ENCODE measurements at regions not wholly inside any gene's neighbourhood (a gene's known extent, or its start where the extent isn't known, plus 50 kb on each side); places are given as distances from the start of the nearest gene placed in this dataset.
A peak's percentile ranks its signal among the peaks of the same experiment; 100 is the strongest.
"Not testable (repeated sequence)": the region's sequence is repeated elsewhere in the genome, so short reads cannot be mapped to it uniquely, and the experiment has no call there.

DNA sequence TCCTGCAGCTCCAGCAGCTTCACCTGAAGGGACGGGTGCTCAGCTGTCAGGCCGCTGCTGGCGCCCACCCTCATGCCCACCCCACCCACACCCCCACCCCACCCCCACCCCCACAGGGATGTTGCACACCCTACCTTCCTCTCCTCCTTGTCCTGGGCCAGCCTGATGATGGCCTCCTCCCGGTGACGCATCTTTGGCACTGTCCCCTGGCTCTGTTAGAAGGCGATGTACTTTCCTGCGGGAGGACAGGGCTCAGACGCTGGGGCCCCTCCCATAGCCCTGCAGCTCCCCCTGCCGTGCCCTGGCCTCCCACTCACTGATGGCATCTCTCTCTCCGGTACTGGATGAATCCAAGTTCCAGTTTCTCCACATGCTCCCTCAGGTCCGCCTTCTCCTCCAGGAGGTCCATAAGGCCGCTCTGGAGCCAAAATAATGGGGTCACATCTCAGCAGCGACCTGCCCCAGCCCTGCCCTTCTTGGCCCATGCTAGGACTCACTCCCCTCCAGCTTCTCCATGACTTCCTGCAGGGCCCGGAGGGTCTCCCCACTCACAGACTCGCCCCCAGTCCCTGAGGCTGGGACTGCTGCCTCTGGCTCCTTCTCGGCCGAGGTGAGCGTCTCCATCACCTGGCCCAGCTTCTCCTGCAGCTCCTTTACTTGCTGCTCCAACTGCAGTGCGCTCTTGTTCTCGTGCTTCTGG lies 55.2 kb downstream of the GOLGA8B start:
- DNase-seq: not testable (repeated sequence)

DNA sequence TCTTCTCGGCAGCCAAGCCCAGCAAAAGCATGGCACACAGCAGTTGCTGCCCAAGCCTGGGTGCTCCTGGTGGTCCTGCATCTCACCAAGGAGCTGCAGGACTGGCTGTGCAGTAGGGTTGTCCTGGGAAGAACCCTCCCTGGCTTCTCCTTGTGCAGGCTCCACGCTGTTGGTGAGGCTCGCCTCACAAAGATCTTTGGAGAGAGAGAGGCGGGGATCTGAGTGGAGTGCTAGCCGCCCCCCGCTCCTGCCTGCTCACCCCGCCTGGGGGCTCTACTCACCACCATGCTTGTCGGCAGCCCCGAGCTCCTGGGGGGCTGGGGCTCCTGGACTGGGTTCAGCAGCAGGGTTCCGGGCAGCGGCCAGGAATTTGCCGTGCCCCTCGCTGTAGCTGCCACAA lies 55.8 kb downstream of the GOLGA8B start:
- DNase-seq: not testable (repeated sequence)

DNA sequence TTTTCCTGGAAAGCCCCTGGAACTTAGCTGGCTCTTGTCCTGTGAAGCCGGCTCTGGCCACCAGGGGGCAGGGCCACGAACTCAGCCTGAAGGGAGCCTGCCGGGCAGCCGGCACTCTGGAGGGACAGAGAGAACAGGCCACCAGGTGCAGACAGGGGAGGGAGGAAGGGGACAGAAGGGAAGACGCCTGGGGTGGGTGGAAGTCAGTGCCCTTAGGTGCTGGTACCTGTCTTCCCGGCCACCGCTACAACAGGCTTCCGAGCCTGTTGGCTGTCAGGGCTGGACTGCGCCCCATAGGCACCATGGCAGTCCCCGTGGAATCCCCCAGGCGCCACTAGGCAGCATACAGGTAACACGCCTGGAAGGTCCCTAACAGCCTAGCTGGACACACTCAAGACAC lies 59.6 kb downstream of the GOLGA8B start:
- DNase-seq: not testable (repeated sequence)

DNA sequence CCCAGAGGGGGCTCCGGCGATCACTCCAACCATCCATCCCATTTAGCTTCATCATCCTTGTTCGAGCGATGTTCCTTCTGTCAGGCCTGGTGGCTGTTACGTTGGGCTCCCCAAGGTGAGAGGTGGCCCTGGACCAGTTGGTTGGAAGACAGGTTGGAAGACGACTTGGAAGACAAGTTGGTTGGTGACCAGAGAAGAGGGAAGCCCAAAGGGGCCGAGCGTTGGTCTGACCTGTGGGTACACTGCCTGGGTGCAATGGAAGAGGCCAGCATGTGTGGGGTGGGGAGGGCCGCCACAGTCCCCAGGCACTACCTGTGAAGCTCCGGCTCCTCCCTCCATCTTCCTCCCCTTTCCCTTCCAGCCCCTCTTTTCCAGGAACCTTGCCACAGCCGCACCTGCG lies 60.9 kb downstream of the GOLGA8B start:
- not testable (repeated sequence) for DNase-seq

DNA sequence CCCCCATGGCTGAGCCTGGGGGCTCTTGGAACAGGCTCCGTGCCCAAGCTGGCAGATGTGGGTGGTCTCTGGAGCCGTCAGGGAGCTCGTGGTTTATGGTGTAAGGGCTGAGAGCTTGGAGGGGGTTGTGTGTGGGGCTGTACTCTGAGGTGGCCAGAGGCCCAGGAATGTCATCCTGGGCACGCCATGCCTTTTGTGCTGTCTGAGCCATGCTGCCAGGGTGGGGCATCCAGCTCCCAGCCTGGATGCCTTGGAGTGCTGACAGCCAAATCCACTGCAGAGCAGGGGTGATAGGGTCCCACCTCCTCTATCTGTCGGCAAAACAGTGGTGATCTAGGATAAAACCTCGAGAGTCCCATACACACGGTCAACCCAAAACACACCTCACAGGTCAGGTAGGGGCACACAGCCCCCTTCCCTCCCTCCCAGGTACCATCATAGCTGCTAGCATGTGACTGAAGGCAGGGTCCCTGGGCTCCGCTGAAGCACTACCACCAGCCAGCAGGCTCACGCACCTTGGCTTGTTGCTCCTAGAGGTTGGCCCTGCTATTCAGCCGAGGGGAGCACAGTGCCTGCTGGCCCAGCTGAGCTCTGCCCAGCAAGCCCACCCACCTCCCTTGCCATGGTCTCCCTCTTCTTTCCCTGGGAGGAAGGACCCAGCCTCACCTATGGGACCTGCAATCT lies 61.5 kb downstream of the GOLGA8B start:
- not testable (repeated sequence) for DNase-seq

DNA sequence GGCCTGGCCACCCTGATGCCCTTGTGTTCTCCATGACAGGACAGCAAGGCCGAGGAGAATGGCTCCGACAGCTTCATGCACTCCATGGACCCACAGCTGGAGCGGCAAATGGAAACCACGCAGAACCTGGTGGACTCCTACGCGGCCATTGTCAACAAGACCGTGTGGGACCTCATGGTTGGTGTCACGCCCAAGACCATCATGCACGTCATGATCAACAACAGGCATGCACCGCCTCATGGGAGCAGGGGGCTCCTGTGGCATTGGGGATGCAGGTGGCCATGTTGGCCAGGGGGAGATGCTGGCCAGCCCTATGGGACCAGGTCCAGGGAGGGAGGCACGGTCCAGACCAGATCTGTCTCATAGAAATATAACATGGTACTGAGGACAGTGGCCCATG lies 62.9 kb downstream of the GOLGA8B start:
- DNase-seq: no peak

DNA sequence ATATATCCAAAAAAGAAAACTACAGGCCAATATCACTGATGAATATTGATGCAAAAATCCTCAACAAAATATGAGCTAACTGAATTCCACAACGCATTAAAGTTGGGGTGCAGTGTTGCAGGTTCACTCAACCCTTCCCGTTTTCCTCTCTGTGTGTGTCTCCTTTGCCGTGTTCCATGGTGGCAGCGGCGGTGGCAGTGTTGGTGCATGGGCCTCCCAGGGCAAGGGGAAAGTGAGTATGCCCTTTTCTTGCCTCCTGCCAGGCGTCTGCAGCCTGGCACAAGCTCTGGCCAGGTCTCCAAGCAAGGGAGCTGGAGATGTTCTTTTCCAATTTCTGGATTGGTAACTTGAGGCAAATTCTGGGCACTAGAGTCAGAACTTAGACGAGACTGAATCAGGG lies 63.4 kb downstream of the GOLGA8B start:
- not testable (repeated sequence) for DNase-seq

DNA sequence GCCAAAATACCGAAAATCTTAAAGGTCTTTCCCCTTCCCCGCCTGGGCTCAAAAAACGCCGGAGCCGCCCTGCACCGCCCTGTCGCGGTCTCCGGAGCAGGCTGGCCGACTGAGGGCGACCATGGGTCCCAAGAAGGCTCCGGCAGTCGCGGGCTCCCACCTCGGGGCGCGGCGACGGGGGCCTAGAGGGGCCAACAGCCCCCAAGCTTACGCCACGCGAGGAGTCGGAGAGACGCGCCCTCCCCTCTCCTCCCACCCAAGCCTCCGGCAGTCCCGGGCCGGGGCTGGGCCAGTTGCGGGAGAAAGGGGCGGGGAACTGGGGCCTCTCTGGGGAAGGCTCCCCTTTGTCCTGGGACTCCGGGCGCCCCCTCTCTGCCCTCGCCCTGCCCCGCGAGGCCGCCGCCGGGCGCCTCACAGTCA lies 69.2 kb downstream of the GOLGA8B start:
- peak; percentile 26 for DNase-seq

DNA sequence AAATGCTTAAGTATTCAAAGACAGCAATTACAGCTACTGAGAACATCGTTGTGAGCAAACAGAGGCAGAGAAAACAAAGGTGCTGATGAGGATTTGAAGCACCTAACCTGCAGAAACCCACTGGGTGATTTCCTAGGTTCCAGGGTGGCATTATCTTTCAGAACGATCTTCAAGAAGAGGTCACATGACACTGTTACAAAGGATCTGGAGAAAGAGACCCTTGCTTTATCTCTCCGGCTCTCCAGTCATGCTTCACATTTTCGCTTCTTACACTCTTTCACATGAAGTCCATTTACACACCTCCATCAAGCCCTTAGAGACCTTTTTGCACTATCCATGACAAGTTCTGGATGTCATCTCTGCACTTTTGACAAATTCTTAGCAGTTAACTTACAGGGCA lies 70.8 kb downstream of the GOLGA8B start:
- no peak for DNase-seq

DNA sequence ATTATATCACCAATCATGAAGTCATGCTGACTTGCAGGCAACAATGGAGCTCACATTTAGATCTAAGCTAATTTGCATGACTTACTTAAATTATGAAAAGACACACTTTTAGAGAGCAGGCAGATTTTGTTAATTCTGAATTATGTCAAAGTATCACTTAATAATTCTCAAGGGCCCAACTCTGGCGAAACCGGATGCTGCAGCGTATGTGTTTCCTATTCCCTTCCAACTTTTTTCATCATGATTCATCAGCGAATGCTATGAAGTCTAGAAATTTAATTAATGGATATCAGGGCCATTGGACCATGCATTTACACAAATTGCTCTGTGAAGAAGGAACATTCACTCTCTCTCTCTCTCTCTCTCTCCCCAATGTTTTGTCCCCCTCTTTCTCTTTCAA lies 63.5 kb upstream of the GOLGA8A start:
- no peak for DNase-seq

DNA sequence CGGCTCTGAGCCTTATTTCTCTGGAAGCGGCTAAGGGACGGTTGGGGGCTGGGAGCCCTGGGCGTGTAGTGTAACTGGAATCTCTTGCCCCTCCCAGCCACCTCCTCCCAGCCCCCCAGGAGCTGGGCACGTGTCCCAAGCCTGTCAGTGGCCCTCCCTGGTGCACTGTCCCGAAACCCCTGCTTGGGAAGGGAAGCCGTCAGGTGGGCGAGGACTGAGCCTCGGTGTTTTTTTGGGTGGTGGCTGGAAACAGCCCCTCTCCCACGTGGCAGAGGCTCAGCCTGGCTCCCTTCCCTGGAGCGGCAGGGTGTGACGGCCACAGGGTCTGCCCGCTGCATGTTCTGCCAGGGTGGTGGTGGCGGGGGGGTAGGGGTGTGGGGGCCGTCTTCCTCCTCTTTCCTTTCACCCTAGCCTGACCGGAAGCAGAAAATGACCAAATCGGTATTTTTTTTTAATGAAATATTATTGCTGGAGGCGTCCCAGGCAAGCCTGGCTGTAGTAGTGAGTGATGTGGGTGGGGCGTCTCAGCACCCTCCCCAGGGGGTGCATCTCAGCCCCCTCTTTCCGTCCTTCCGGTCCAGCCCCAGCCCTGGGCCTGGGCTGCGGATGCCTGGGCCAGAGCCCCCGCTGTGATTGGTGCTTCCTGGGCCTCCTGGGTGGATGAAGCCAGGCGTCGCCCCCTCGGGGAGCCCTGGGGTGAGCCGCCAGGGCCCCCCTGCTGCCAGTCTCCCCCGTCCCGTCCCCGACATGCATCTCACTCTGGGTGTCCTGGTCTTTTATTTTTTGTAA lies 58.8 kb upstream of the GOLGA8A start:
- DNase-seq: no peak

DNA sequence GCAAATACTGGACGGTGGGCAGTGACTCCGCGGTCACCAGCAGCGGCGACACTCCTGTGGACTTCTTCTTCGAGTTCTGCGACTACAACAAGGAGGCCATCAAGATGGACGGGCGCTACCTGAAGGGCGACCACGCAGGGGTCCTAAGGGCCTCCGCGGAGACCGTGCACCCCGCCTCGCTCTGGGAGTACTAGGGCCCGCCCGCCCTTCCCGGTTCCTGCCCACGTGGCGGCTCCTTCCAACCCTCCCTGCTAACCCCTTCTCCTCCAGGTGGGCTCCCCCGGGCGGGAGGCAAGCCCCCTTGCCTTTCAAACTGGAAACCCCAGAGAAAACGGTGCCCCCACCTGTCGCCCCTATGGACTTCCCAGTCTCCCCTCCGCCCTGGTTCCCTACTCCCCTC lies 58.1 kb upstream of the GOLGA8A start:
- DNase-seq: not testable (repeated sequence)

DNA sequence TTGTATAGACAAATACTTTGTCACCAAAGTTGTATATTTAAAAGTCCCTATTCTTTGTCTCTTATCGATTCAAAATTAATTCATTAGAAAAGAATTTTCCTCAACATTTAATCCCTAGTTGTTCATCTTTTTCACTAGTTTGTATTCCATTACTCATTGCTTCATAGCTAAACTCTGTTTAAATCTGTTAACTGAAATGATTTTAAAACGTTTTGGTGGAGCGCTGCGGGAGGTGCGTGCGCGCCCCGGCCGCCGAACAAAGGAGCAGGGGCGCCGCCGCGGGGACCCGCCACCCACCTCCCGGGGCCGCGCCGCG lies 56.4 kb upstream of the GOLGA8A start:
- DNase-seq: no peak

DNA sequence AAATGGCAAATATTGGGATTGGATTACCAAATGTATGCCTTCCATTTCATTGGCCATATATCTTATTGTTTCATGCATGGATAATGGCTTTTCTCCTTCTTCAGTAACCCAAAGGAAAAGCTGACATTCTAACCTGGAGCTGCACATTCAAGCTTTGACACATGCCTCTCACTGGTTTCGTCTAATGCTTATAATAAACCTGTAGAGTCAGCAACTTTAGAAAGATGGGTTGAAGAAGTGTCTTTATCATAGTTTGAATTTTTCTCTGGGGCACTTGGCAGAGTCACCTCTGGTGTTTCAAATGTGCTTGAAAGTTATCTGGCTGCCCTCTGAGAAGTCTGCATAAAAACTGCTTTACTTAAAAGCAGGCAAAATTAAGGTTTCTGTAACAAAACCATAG lies 55.4 kb upstream of the GOLGA8A start:
- DNase-seq: no peak

DNA sequence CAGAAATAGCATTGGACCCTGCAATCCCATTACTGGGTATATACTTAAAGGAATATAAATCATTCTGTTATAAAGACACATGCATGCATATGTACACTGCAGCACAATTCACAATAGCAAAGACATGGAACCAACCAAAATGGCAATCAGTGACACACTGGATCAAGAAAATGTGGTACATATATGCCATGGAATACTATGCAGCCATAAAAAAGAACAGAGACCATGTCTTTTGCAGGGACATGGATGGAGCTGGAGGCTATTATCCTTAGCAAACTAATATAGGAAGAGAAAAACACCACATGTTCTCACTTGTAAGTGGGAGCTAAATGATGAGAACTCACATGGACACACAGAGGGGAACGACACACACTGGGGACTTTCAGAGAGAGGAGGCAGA lies 53.9 kb upstream of the GOLGA8A start:
- DNase-seq: not testable (repeated sequence)

DNA sequence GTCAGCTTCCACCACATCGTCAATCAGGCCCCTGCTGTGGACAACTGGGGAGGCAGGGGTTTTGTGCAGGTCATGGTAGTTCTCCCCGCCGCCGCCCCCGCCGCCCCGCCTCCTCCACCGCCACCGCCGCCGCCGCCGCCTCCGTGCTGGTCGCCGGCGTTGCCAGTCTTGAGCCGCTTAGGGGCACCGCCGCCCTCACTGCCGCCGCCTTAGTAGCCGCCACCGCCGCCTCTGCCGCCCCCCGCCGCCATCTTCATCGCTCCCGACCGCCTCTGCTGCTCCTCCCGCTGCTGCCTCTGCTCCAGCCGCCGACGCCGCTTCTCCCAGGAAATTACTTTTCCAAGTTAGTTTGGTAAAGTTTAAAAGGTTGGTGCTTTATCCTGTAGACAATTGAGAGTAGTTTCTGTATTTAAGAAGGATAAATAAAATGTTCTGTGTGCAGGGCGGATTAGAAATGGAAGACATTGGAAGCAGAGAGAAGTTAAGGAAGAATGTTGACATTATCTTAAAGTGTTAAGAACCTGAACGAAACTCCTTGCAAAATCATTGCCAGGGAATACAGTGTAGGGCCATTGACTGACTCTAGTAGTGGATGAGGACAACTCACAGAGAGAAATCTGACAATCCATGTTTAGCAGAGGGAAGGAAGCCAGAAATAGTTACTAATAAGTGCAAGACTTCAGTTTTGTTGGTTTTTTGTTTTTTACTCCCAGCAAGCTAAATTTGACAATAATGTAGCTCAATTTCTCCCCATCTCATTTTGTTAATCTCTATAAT lies 53.0 kb upstream of the GOLGA8A start:
- DNase-seq: no peak

DNA sequence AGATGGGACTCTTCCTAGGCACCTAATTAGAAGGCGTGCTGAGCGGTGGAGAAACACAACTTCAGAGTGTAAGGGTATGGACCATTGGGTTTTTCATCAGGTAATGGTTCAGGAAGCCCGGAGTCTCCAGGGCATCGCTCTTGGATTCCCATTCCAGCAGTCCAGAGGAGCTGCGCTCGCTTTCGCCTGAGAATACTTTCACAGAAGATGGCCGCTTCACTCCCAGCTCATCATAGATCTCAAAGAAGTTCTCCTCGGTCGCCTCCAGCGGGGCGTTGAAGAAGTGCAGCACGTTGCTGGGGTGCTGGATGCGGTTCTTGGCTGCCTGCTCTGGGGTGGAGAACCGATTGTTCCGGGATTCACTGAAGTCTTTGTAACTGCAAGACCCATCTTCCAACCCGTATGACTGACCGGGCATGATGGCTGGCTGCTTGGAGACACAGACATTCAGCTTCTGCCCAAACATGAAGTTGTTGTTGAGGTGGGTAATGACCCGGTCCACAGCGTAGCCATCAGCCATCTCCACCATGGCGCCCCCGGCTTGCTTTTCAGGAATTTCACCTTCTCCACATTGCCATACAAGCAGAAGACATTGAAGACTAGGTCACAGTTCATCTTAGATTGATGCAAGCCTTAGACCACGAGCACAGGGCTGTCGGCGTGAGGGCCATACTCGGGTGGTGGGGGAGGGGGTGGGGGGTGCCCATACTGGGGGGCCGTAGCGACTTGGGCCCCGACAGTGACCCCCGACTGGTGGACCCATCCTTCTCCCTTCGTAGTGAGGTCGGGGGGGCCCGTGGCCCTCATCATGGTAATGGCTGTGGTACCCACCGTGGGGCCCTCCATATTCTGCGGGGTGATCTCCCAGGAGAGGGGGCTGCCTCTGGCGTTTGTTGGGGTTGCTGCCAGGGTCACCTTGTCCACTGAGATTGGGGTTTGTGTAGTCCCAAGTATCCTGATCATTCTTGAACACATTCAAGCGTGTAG lies 51.7 kb upstream of the GOLGA8A start:
- DNase-seq: not testable (repeated sequence)
